Suprapubic skin (tissue), 3 donors: ENCODE measurements at regions not wholly inside any gene's neighbourhood (a gene's known extent, or its start where the extent isn't known, plus 50 kb on each side); places are given as distances from the start of the nearest gene placed in this dataset.

Source experiments
- CTCF ChIP-seq, 2 donors: fragments of 200-600 bp in 1 of 2; fragments of 450-650 bp in 1 of 2; sonication (generic) in 1 of 2; IDR thresholded peaks; one replicate each; pipeline ENCODE4 v1.5.1; 2016 to 2019; ENCODE audit warnings: antibody characterized with exemption in 2 of 2, mild to moderate bottlenecking in 1 of 2, moderate library complexity in 1 of 2
- POLR2A ChIP-seq, 2 donors: fragments of 450-650 bp; IDR thresholded peaks; one replicate each; pipeline ENCODE4 v1.6.1; 2017; ENCODE audit warnings: antibody characterized with exemption in 2 of 2, mild to moderate bottlenecking in 2 of 2, moderate library complexity in 2 of 2

- no peak for TF ChIP-seq CTCF (IDR thresholded peaks at IDR 0.05)
- no peak for TF ChIP-seq POLR2A (IDR thresholded peaks at IDR 0.05)
These were observed 433.9 kb downstream of the GLRX3 start for GRCh38 chr10:130570074-130570473.
